ENCODE measurements at regions not wholly inside any gene's neighbourhood (a gene's known extent, or its start where the extent isn't known, plus 50 kb on each side); places are given as distances from the start of the nearest gene placed in this dataset.

GRCh38 chr1:175826705-175827104, 83.3 kb upstream of the TNR start:
- DNase-seq (ENCODE audit: low read depth) = no peak

- DNase-seq (ENCODE audit: low read depth) = peak; percentile 1
Measured at GRCh38 chr1:175824079-175824478, 80.7 kb upstream of the TNR start.

DNA sequence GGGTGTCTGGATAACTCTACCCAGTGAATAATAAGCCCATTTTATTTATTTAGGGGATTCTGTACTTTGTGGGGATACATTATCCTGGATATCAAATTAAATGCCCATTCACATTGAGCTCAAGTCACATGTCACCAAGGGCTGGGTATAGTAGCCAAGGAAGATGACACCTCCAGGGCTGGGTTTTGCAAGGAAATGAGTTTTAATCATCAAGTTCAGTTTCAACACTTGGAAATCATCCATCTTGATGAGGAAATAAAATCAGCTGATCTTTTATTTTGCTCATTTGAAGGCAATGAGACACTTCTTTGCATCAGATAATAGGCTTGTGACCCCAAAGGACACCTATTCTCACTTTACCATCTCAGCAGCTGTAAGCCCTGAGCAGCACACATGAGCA, 80.0 kb upstream of the TNR start:
- DNase-seq (ENCODE audit: low read depth) = no peak

DNA sequence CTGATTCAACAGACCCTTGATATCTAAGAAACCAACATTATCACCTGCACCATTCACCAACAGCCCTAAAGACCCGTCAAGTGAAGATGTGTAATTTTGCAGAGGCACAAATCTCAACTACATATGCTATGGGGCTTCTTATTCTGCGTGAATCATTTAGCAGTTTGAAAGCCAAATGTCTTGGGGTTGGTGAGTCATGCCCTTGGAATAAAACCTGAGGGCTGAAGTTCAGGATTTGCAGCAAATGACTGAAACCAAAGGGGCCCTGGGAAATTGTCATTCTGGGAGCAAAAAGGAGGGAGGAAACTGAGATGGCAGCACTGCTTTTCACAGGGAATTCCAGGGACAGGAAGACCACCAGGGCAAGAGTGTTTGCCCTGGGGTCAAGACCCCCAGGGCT, 79.2 kb upstream of the TNR start:
- DNase-seq (ENCODE audit: low read depth) = no peak

- no peak for DNase-seq (ENCODE audit: low read depth)
Measured at GRCh38 chr1:175820456-175821025, 77.1 kb upstream of the TNR start.

GRCh38 chr1:175818929-175819328, 75.5 kb upstream of the TNR start:
- no peak for DNase-seq (ENCODE audit: low read depth)

- DNase-seq (ENCODE audit: low read depth) = no peak
Measured at GRCh38 chr1:175817445-175817844, 74.0 kb upstream of the TNR start.

- DNase-seq (ENCODE audit: low read depth) = no peak
Measured at GRCh38 chr1:175814885-175815284, 71.5 kb upstream of the TNR start.

DNA sequence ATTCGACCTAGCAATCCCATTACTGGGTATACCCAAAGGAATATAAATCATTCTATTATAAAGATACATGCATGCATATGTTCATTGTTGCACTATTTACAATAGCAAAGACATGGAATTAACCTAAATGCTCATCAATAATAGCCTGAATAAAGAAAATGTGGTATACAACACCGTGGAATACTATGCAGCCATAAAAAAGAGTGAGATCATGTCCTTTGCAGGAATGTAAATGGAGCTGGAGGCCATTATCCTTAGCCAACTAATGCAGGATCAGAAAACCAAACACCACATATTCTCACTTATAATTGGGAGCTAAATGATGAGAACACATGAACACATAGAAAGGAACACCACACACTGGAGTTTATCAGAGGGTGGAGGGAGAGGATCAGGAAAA, 69.5 kb upstream of the TNR start:
- no peak for DNase-seq (ENCODE audit: low read depth)

DNA sequence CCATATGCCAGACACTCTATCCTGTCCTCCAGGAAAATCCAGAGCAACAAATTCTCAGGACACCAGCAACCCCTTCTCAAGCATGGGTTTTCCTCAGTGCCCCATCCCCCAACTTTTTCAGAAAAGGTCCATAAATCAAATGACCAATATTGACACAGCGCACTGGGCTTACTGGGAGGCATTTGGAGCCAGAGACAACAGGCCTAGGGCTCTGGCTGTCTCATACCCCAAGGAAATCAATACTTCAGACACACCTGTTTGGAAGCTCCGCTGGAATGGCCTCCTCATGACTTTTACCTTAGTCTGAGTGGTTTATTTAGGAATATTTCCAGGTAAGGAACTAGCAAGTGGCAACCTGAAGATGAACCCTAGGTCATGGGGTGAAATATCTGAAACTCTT, 66.9 kb upstream of the TNR start:
- no peak for DNase-seq (ENCODE audit: low read depth)

GRCh38 chr1:175808999-175809398, 65.6 kb upstream of the TNR start:
- DNase-seq (ENCODE audit: low read depth) = no peak

DNA sequence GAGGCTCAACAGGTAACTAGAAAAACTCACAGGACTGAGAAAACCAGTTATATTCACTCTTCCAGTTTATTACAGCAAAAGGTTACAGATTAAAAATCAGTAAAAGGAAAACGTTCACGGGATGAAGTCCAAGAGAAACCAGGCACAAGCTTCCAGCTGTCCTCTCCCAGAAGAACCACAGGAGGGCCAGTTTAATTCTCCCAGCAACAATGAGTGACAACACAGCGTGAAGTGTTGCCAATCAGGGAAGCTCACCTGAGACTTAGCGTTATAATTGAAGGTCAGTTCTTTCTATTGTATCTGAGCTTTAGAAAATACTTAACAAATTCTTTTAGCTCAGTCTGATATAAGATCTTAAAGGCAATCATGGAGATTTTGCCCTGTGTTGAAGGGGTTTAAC, 65.2 kb upstream of the TNR start:
- no peak for DNase-seq (ENCODE audit: low read depth)

DNA sequence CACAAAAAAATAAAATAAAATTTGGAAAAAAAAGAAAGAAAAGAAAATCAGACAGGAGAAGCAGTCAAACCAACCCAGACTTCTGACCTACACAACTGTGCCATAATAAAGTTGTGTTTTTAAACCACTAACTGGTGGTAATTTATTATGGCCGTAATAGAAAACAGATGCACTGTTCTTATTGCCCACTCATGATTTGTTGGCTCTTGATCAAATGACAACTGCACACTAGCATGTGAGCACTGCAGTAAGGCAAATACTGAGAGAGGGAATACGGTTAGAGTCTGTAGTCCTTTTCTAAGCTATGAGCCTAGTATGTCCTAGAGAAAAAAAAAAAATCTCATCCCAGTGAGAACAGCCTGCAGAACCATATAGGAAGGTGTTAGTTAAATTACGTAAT, 61.2 kb upstream of the TNR start:
- DNase-seq (ENCODE audit: low read depth) = no peak

GRCh38 chr1:175803413-175803812, 60.0 kb upstream of the TNR start:
- no peak for DNase-seq (ENCODE audit: low read depth)

DNA sequence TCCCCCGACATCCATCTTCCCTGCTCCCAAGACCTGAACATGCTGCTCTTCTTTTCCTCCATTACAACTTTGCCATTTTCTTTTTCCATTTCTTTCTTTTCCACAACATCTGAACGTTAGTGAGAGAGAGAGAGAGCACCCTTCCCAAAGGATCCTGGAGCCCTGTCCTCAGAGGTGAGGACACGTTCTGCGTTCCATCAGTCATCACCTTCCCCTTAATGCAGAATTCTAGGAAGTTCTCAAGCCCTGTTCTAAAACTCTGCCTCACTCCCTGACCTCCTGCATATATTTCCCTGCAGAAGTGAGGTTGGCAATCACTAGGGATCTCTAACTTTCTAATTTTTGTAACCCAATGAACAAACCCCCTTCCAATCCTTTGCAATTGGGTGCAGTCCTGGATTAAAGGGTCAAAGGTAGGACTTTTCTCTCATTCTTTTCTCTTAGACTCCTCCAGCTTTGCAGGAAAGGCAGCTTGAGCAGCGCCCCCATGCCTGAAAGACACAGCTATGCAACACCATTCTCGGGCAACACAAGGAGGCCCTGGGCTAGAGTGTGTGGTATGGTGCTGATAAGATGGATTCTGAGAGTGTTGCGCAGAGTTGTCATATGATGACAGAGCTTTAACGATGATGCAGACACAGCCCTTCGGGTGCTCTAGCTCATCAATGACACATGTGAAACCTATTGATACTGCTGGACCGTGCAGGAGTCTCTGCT, 59.2 kb upstream of the TNR start:
- DNase-seq (ENCODE audit: low read depth) = no peak

DNA sequence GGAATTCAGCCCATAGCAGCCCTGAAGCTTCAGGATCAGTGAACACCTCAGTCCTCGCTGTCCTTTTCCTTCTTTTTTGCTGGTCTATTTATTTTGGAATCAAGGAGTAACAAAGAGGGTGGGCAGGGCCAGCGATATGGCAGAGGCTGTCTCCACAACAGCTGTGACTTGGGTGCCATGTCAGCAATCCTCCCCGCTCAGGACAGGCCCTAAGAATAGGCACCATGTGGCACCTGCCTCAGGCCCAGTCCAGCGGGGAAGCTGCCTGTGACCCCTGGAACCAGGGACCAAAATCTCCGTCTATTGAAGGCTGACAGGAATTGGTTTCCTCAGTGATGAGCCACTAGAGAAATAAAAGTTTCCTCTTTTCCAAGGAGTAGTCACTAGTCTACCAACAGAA, 58.6 kb upstream of the TNR start:
- DNase-seq (ENCODE audit: low read depth) = no peak

- DNase-seq (ENCODE audit: low read depth) = no peak
Measured at GRCh38 chr1:175797576-175797975, 54.2 kb upstream of the TNR start.

GRCh38 chr1:175794586-175794985, 51.2 kb upstream of the TNR start:
- DNase-seq (ENCODE audit: low read depth) = no peak

GRCh38 chr1:175793617-175794016, 50.2 kb upstream of the TNR start:
- DNase-seq (ENCODE audit: low read depth) = no peak

Measured in activated T-cell treated with anti-CD3 and anti-CD28 coated beads for 24 hours (primary cell).